Astrocyte of the spinal cord (primary cell): ENCODE measurements at regions not wholly inside any gene's neighbourhood (a gene's known extent, or its start where the extent isn't known, plus 50 kb on each side); places are given as distances from the start of the nearest gene placed in this dataset.

ENCODE experiments used
- DNase-seq: peaks from one replicate; pipeline ENCODE4 v3.0.0; 2011; ENCODE audit warnings: low read depth, low spot score
- H3K4me3 ChIP-seq: 2 replicates; pipeline ENCODE4 v1.5.1; 2011; ENCODE audit warnings: low read depth, mild to moderate bottlenecking, low read length, moderate library complexity
- CTCF ChIP-seq: IDR thresholded peaks from 2 replicates; pipeline ENCODE4 v1.5.1; 2012; ENCODE audit warnings: low read depth, mild to moderate bottlenecking, low read length, inconsistent platforms
- in situ Hi-C: cut with HindIII; loops from 2 replicates; pipeline ENCODE4 v1.10.0; 2017; ENCODE audit warnings: low sequenced_read_pairs

- no peak for DNase-seq
- TF ChIP-seq CTCF = no peak
- in situ Hi-C loops = no loop called here
- H3K4me3 ChIP-seq = no peak overlapping the region
These were observed 150.3 kb upstream of the ST6GAL2 start for GRCh38 chr2:107036293-107036692.

DNA sequence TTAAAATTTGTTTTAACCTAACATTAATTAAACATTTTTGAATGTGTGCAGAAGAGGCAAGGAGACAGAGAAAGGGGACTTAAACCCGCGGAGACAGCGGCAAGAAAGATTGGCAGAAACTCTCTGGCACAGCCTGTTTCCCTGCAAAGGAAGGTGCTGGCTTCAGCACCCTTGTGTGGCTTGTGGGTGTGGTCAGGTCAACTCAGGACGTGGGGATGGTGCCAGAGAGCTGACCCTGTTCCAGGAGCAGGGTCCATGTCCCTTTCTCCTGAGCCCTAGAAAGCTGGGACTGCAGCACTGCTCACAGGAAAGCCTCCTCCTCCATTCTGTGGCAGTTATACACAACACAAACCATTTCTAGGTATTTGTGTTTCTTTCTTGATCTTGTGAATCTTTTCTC lies 176.2 kb upstream of the ST6GAL2 start:
- DNase-seq = no peak
- no peak overlapping the region for H3K4me3 ChIP-seq
- in situ Hi-C loops = no loop called here
- TF ChIP-seq CTCF = no peak

- H3K4me3 ChIP-seq = no peak overlapping the region
- in situ Hi-C loops = no loop called here
- no peak for DNase-seq
- no peak for TF ChIP-seq CTCF
These were observed 176.7 kb upstream of the ST6GAL2 start for GRCh38 chr2:107062599-107063220.

DNA sequence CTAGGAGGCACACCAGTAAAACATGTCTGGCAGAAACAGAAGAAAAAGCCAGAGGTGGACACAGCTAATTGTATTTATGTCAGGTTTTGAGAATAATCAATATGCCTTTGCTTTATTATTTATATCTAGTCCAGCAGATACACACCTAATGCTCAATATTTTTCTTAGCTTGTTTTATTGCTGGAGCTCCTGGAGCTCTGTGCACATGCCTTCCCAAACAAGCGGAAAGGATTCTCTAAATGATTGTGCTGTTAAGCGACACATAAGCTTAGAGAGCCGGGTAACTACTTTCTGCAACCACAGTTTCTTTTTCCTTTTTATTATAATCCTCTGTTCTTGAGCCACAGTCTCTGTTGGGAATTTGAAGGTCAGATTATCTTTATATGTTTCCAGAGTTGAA lies 177.3 kb upstream of the ST6GAL2 start:
- TF ChIP-seq CTCF = no peak
- H3K4me3 ChIP-seq = no peak overlapping the region
- in situ Hi-C loops = no loop called here
- DNase-seq = no peak

DNA sequence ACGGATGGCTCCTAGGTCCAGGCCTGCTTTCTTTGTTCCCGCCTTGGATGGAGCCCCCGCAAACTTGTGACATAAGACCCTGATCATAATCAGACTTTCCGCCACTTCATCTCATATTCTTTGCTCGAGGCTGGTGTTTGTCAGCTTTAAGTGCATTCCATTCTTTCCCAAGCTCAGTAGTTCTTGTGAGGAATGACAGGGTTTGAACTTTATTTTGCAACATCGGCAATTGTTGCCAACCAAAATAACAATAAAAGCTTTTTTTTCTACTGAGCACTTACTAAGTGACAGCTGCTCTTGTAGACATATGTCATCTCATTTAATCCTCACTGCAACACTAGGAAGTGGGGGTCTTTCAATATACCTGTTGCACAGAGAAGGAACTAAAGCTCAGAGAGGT lies 178.8 kb upstream of the ST6GAL2 start:
- TF ChIP-seq CTCF = no peak
- in situ Hi-C loops = no loop called here
- H3K4me3 ChIP-seq = no peak overlapping the region
- DNase-seq = no peak

GRCh38 chr2:107068069-107068916 lies 182.3 kb upstream of the ST6GAL2 start:
- DNase-seq = no peak
- TF ChIP-seq CTCF = no peak
- in situ Hi-C loops = no loop called here
- H3K4me3 ChIP-seq = no peak overlapping the region
